H1 (cell line): ENCODE measurements at regions not wholly inside any gene's neighbourhood (a gene's known extent, or its start where the extent isn't known, plus 50 kb on each side); places are given as distances from the start of the nearest gene placed in this dataset.

Experiments
- CTCF ChIA-PET: fragments of 300-600 bp; sonication (Branson Sonifier 250); formaldehyde crosslinking; loops from one replicate; lab custom pipeline; 2021; ENCODE audit not compliant: partially characterized antibody; lab: Charles Lee
- POLR2A ChIA-PET: fragments of 300-600 bp; sonication (Branson Sonifier 250); formaldehyde crosslinking; loops from one replicate; lab custom pipeline; 2021; ENCODE audit warnings: inconsistent platforms; ENCODE audit not compliant: partially characterized antibody; lab: Charles Lee
- DNase-seq, 2 experiments: peaks; one replicate each; pipeline versions ENCODE4 v3.0.0 to v3.0.0-alpha.2; 2010 to 2022; ENCODE audit warnings: low spot score in 2 of 2, low read depth in 1 of 2, mixed read lengths in 1 of 2
- FAIRE-seq: peaks from 2 replicates; lab custom pipeline; 2011; peaks lifted over from hg19 to GRCh38; lab: Jason Lieb, UNC
- H2AFZ ChIP-seq: 2 replicates; pipeline ENCODE4 v1.8.1; 2012; ENCODE audit warnings: low read length, inconsistent platforms
- H2AK5ac ChIP-seq: 2 replicates; pipeline ENCODE4 v1.6.1; 2013; ENCODE audit warnings: low read depth, low read length
- H2BK120ac ChIP-seq: replicated peaks from 2 replicates; pipeline ENCODE3; 2013; ENCODE audit warnings: low read depth, low read length, inconsistent platforms
- H2BK12ac ChIP-seq: 2 replicates; pipeline ENCODE4 v1.6.1; 2013; ENCODE audit warnings: low read depth, low read length
- H2BK15ac ChIP-seq: 2 replicates; pipeline ENCODE4 v1.6.1; 2013; ENCODE audit warnings: low read length
- H2BK20ac ChIP-seq: 2 replicates; pipeline ENCODE4 v1.6.1; 2013; ENCODE audit warnings: low read length
- H2BK5ac ChIP-seq: 2 replicates; pipeline ENCODE4 v1.6.1; 2013; ENCODE audit warnings: low read depth, low read length
- H3K14ac ChIP-seq: 2 replicates; pipeline ENCODE4 v1.6.1; 2013; ENCODE audit warnings: inconsistent platforms; ENCODE audit not compliant: insufficient read length
- H3K18ac ChIP-seq: 2 replicates; pipeline ENCODE4 v1.6.1; 2013; ENCODE audit warnings: low read length; ENCODE audit errors: extremely low read depth
- H3K23ac ChIP-seq: 2 replicates; pipeline ENCODE4 v1.6.1; 2013; ENCODE audit warnings: inconsistent platforms; ENCODE audit not compliant: insufficient read length
- H3K23me2 ChIP-seq: 2 replicates; pipeline ENCODE4 v1.6.1; 2013; ENCODE audit warnings: low read depth, low read length
- H3K27ac ChIP-seq: 2 replicates; pipeline ENCODE4 v1.6.1; 2011; ENCODE audit warnings: low read depth, low read length, inconsistent platforms
- H3K27me3 ChIP-seq, 4 experiments: replicated peaks in 1 of 4; 1 replicate in 1 of 4; 2 replicates in 3 of 4; pipeline versions ENCODE4 v1.6.1 to v1.8.1; 2011 to 2013; ENCODE audit warnings: low read length in 3 of 4, mild to moderate bottlenecking in 3 of 4, inconsistent platforms in 2 of 4, mixed read lengths in 2 of 4, moderate library complexity in 1 of 4; ENCODE audit not compliant: control insufficient read depth in 3 of 4, insufficient read depth in 3 of 4; ENCODE audit errors: extremely low read depth in 1 of 4
- H3K36me3 ChIP-seq, 4 experiments: 2 replicates each; pipeline versions ENCODE4 v1.6.1 to v1.8.1; 2011 to 2013; ENCODE audit warnings: mild to moderate bottlenecking in 4 of 4, low read length in 3 of 4, moderate library complexity in 2 of 4, control low read depth in 1 of 4, inconsistent platforms in 1 of 4; ENCODE audit not compliant: insufficient read depth in 4 of 4, control insufficient read depth in 2 of 4
- H3K4ac ChIP-seq: replicated peaks from 2 replicates; pipeline ENCODE3; 2013; ENCODE audit warnings: low read length, low read depth, mixed read lengths, inconsistent platforms; ENCODE audit not compliant: insufficient read length
- H3K4me1 ChIP-seq, 4 experiments: replicated peaks in 1 of 4; 1 replicate in 1 of 4; 2 replicates in 3 of 4; pipeline versions ENCODE4 v1.6.1 to v1.8.1; 2011 to 2013; ENCODE audit warnings: low read length in 3 of 4, inconsistent platforms in 2 of 4, mixed read lengths in 1 of 4; ENCODE audit not compliant: insufficient read depth in 4 of 4, control insufficient read depth in 3 of 4
- H3K4me2 ChIP-seq, 2 experiments: 2 replicates each; pipeline versions ENCODE4 v1.6.1 to v1.8.1; 2011 to 2013; ENCODE audit warnings: low read depth in 2 of 2, low read length in 2 of 2, control low read depth in 1 of 2, inconsistent platforms in 1 of 2, mild to moderate bottlenecking in 1 of 2; ENCODE audit not compliant: insufficient read depth in 1 of 2
- H3K4me3 ChIP-seq, 4 experiments: fragments of 200-600, 300-600 bp in 1 of 4; sonication (generic), shearing (Covaris generic), sonication (Bioruptor Twin) in 1 of 4; 2 replicates each; pipeline versions ENCODE4 v1.5.1 to v1.8.1; 2011 to 2016; ENCODE audit warnings: low read length in 4 of 4, low read depth in 3 of 4, control low read depth in 2 of 4, inconsistent platforms in 2 of 4, mild to moderate bottlenecking in 2 of 4, mixed read lengths in 1 of 4, moderate library complexity in 1 of 4; ENCODE audit not compliant: insufficient read depth in 2 of 4; ENCODE audit errors: extremely low read depth in 1 of 4
- H3K56ac ChIP-seq: replicated peaks from 2 replicates; pipeline ENCODE3; 2013; ENCODE audit warnings: low read depth, mild to moderate bottlenecking, mixed read lengths, low read length, inconsistent platforms; ENCODE audit not compliant: insufficient read length
- H3K79me1 ChIP-seq: 2 replicates; pipeline ENCODE4 v1.6.1; 2013; ENCODE audit warnings: low read depth, low read length, control low read depth
- H3K79me2 ChIP-seq, 2 experiments: 2 replicates each; pipeline versions ENCODE4 v1.6.1 to v1.8.1; 2012 to 2013; ENCODE audit warnings: low read length in 2 of 2, mild to moderate bottlenecking in 2 of 2, inconsistent platforms in 1 of 2; ENCODE audit not compliant: insufficient read depth in 2 of 2, control insufficient read depth in 1 of 2
- H3K9ac ChIP-seq, 4 experiments: replicated peaks in 1 of 4; 1 replicate in 1 of 4; 2 replicates in 3 of 4; pipeline versions ENCODE4 v1.6.1 to v1.8.1; 2011 to 2013; ENCODE audit warnings: low read depth in 3 of 4, low read length in 3 of 4, control low read depth in 2 of 4, mild to moderate bottlenecking in 2 of 4, moderate library complexity in 2 of 4, inconsistent platforms in 1 of 4; ENCODE audit errors: extremely low read depth in 1 of 4
- H3K9me3 ChIP-seq, 2 experiments: 2 replicates each; pipeline versions ENCODE4 v1.6.1 to v1.8.1; 2012 to 2013; ENCODE audit warnings: mild to moderate bottlenecking in 2 of 2, moderate library complexity in 2 of 2, control low read depth in 1 of 2, inconsistent platforms in 1 of 2, low read depth in 1 of 2, low read length in 1 of 2, mixed read lengths in 1 of 2; ENCODE audit not compliant: insufficient read depth in 2 of 2
- H4K20me1 ChIP-seq, 2 experiments: replicated peaks in 1 of 2; 2 replicates each; pipeline versions ENCODE3 to v1.8.1; 2011 to 2013; ENCODE audit warnings: inconsistent platforms in 2 of 2, low read length in 2 of 2, mild to moderate bottlenecking in 1 of 2; ENCODE audit not compliant: insufficient read depth in 2 of 2, control insufficient read depth in 1 of 2
- H4K5ac ChIP-seq: 2 replicates; pipeline ENCODE4 v1.6.1; 2013; ENCODE audit warnings: low read length, low read depth, mixed read lengths, inconsistent platforms; ENCODE audit not compliant: insufficient read length
- H4K8ac ChIP-seq: 2 replicates; pipeline ENCODE4 v1.8.0; 2013; ENCODE audit warnings: mild to moderate bottlenecking, moderate library complexity, low read length, inconsistent platforms; ENCODE audit not compliant: insufficient read depth; ENCODE audit errors: extremely low read depth
- H4K91ac ChIP-seq: replicated peaks from 2 replicates; pipeline ENCODE3; 2013; ENCODE audit warnings: low read length, mixed read lengths, inconsistent platforms; ENCODE audit not compliant: insufficient read length
- EGR1 ChIP-seq: IDR thresholded peaks from 2 replicates; pipeline ENCODE4 v1.6.1; 2011; ENCODE audit warnings: low read depth, low read length, borderline replicate concordance
- EZH2 ChIP-seq: fragments of 200-600 bp; sonication (generic); IDR thresholded peaks from 2 replicates; pipeline ENCODE4 v1.7.1; 2012; ENCODE audit warnings: low read depth, mild to moderate bottlenecking, moderate library complexity, low read length, inconsistent platforms; ENCODE audit not compliant: severe bottlenecking
- KDM1A ChIP-seq: fragments of 200-600, 300-600 bp; sonication (generic); IDR thresholded peaks from 2 replicates; pipeline ENCODE4 v1.7.1; 2016; ENCODE audit warnings: mild to moderate bottlenecking, low read length, borderline replicate concordance
- RNF2 ChIP-seq: fragments of 200-900, 300-1000 bp; sonication (generic); IDR thresholded peaks from 2 replicates; pipeline ENCODE4 v1.7.1; 2016; ENCODE audit warnings: borderline replicate concordance, low read depth, mild to moderate bottlenecking, antibody characterized with exemption, low read length; ENCODE audit not compliant: poor library complexity, severe bottlenecking; ENCODE audit errors: missing control alignments

GRCh38 chr11:96538622-96539021, 148.8 kb downstream of the JRKL start:
- Histone ChIP-seq H3K4me2 (no peak overlapping the region), H3K9ac (no peak overlapping the region), H3K27me3 (no peaks in the 10 kb centered on the region), H3K4me3 (no peak overlapping the region), H2AK5ac (no peak overlapping the region), H3K79me2 (no peaks in the 10 kb centered on the region), H3K18ac (no peak overlapping the region), H3K4ac (no peak overlapping the region), H3K36me3 (no peaks in the 10 kb centered on the region), H3K23ac (no peak overlapping the region), H4K8ac (no peak overlapping the region), H2BK120ac (no peak overlapping the region), H2BK12ac (no peak overlapping the region), H3K4me1 (no peaks in the 10 kb centered on the region), H2BK15ac (no peak overlapping the region), H3K79me1 (no peaks in the 10 kb centered on the region), H2BK5ac (no peak overlapping the region), H3K27ac (no peak overlapping the region), H3K14ac (no peak overlapping the region), H4K5ac (no peak overlapping the region), H3K56ac (no peak overlapping the region), H2AFZ (0 out of 2 replicates have a peak overlapping the region, but pooled peaks have one; percentile 10), H4K91ac (no peak overlapping the region), H3K9me3 (no peaks in the 10 kb centered on the region), H3K23me2 (no peaks in the 10 kb centered on the region), H2BK20ac (no peak overlapping the region), H4K20me1 (no peaks in the 10 kb centered on the region)
- ChIA-PET POLR2A (no interaction called here), CTCF (no interaction called here)
- no peak for FAIRE-seq
- DNase-seq, result no peak
- no peak for TF ChIP-seq RNF2
- no peak for TF ChIP-seq KDM1A
- no peak for TF ChIP-seq EGR1
- no peak for TF ChIP-seq EZH2
